Superior temporal gyrus (tissue), 1 donor: ENCODE measurements at regions not wholly inside any gene's neighbourhood (a gene's known extent, or its start where the extent isn't known, plus 50 kb on each side); places are given as distances from the start of the nearest gene placed in this dataset.
A peak's percentile ranks its signal among the peaks of the same experiment; 100 is the strongest.
"Not testable (repeated sequence)": the region's sequence is repeated elsewhere in the genome, so short reads cannot be mapped to it uniquely, and the experiment has no call there.

Experiments
- DNase-seq: peaks from one replicate; pipeline ENCODE4 v3.0.0-alpha.2; 2016; ENCODE audit errors: extremely low spot score

- DNase-seq = not testable (repeated sequence)
These were observed 94.6 kb upstream of the ABCA1 start for GRCh38 chr9:105022545-105022944.

DNA sequence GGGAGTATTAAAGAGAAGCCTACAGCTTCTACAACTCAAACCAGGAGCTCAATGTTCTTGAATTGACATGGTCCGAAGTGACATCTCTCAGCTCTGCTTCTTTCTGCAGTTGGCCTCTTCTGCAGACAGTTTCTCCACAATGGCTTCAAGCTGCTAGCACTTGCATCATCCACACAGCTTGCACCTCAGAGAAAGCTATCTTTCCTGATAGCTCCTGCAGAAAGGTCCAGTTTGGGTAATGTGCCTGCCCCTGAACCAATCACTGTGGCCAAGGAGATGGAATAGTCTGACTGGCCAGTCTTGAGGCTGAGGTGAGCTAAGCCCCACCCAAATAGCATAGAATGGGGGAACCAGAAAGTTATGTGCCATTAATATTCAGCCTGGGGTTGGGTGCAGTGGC lies 95.8 kb upstream of the ABCA1 start:
- no peak for DNase-seq

GRCh38 chr9:105024529-105024928 lies 96.6 kb upstream of the ABCA1 start:
- no peak for DNase-seq

DNA sequence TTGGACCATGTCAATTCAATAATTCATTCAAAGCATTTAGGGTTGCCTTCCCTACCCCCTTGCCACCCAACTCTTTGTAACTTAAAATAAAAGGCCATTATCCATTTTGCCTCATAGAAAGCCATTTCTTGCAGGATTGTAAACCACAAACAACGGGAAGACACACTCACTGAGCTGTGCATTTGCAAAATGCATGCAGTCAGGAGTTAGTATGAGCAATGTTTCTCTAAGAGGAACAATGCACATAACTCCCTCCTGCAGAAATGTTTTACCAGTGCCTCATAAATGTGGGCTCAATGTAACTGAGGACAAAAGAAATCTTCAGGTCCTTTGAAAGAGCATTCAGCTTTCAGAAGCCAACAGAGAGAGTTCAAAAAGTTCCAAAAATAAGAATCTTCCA lies 98.5 kb upstream of the ABCA1 start:
- no peak for DNase-seq

DNA sequence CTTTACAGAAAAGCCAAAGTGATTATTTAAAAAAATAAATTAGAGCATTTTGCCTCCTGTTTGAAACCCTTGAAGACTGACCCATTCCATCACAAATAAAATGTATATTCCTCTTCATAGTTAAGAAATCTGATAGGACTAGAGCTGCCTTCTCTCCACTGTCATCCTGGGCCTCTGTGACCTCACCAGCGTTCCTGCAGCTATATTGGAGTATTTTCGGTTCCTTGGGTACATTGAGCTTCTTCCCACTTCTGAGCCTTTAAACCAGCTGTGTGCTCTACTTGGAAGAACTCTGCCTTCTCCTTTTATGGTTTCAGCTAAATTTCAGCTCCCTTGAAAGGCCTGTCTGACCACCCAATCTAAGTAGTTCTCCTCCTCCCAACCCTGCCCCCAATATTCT lies 99.1 kb upstream of the ABCA1 start:
- DNase-seq = no peak

GRCh38 chr9:105030285-105030684 lies 102.3 kb upstream of the ABCA1 start:
- DNase-seq = no peak

DNA sequence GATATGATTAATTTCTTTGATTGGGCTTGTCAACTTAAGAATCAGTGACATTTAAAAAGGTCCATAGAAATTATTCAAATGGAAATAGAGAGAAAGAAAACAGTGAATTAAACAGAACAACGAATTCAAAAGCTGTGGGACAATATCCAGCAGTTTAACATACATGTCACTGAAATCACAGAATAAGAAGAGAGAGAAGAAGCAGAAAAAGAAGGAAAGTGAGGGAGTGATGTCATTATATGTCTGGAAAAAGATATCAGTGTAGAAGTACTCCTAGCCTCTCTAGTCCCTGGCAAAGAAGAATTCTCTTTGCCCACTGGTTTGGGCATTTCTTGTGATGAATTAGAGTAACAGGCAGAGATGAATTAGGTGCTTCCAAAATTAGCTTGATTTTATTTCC lies 109.2 kb upstream of the ABCA1 start:
- DNase-seq = no peak

DNA sequence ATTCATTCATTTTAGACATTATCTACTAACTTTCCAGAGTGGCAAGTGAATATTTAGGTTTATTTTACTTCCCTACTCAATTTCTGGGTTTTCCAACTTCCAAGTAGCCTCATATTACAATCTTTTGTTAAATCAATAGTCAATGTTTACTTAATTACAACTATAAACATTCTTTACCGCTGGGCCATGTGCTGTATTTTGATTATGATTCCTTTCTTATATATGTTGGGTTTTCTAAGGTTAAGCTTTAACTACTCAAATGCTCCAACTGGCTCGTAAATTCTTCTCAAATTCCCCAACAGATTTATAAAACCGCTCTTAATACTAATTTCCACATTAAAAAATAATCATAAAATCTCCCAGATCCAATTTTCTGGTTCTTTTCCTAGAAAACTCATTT lies 110.1 kb upstream of the ABCA1 start:
- DNase-seq = no peak

- DNase-seq = no peak
These were observed 111.3 kb upstream of the ABCA1 start for GRCh38 chr9:105039175-105039799.

DNA sequence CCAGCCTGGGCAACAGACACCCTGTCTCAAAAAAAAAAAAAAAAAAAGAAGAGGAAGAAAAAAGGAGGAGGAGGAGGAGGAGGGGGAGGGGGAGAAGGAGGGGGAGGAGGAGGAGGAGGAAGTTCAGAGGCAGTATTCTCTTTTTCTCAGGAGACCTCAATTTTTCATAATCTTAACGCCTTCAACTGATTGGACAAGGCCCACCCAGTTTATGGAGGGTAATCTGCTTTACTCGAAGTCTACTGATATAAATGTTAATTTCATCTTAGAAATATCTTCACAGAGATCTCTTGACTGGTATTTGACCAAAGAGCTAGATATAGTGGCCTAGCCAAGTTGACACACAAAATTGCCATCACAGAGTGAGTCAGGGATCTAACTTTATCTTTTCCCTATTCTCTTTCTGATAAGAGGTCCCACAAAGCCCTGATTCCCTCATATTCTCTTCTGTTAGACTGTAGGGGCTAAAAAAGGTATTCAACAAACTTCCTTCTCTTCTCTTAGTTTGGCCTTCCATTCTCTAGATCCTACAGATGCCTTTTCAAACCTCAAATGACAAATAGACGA lies 115.5 kb upstream of the ABCA1 start:
- DNase-seq = no peak

GRCh38 chr9:105044518-105044917 lies 116.6 kb upstream of the ABCA1 start:
- DNase-seq = peak; percentile 52

DNA sequence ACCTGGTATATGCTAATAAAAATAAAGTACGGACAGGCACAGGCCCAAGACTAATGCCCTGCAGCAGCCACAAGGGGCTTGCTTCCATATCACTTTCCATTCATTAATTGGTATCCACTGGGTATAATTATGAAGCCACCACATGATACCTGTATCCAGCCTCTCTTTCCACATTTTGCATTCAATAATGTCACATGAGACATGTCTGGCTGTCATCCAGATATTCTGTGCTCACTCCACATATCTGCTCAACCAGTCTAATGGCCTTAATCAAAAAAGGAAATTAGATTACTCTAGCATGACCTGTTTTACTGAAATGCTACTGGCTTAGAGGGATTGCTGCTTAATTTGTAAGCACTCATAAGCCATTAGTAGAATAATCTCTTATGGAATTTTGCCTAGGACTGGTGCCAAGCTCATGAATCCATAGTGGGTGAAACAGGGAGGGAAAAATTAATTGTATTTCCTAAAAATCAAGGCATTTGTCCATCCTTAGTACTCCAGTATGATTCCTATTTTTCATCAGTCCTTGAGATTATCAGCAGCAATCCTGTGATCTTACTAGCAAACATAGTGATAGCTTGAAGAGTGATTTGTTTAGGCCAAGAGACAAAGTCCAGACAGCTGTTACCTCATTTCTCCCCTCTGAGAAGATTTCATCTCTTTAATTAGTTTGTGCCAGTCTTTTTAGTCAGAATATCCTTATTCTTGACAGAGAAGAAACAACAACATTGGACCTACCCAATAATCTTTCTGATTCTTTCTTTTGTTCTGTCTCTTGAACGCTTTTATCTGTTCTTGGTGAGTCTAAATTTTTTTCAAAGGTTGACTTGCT lies 119.2 kb upstream of the ABCA1 start:
- DNase-seq = no peak

DNA sequence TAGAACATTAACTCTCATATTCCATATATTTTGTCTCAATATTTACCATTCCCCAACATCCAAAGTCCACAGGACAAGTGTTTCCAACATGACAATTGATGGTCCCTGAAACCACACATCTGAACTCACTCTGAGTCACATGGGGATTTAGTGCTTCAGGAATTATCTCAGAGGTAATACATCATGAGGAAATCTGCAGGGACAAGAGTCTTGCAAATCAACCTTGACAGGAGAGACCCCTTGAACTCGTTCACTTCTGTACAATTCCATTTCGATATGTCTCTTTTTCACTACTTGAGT lies 119.7 kb upstream of the ABCA1 start:
- no peak for DNase-seq

- no peak for DNase-seq
These were observed 120.4 kb upstream of the ABCA1 start for GRCh38 chr9:105048331-105048730.

GRCh38 chr9:105050296-105050695 lies 122.3 kb upstream of the ABCA1 start:
- no peak for DNase-seq

GRCh38 chr9:105051897-105052296 lies 123.9 kb upstream of the ABCA1 start:
- DNase-seq = no peak

DNA sequence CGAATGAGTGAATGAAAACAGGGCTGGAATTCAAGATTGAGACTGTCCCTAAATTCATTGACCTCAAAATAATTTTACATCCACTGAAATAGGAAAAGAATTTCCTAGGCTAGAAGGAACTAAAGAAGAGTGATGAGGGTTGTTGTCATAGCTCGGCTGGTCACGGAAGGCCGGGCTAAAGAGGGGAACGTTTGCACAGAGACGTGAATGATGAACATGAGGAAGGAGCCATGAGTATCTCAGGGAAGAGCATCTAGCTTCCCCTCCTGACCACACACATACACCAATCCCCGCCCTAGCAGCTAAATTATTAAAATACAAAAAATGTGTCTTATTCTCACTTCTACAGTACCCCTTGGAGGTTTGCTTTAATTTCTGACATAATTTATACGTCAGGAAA lies 124.4 kb upstream of the ABCA1 start:
- DNase-seq = no peak

DNA sequence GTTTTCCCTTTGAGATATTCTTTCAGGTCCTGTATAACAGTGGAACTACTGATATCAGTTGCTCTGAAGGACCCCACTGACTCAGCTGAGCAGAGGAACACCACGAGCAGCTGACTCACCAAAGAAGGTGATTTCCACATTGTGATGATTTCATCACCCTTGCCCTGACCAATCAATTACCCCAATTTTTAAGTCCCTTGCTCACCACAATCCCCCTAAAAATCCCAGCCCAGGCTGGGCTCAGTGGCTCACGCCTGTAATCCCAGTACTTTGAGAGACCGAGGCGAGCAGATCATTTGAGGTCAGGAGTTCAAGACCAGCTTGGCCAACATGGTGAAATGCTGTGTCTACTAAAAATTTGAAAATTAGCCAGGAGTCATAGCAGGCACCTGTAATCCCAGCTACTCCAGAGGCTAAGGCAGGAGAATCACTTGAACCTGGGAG lies 125.3 kb upstream of the ABCA1 start:
- DNase-seq = no peak

GRCh38 chr9:105054491-105054890 lies 126.5 kb upstream of the ABCA1 start:
- DNase-seq = no peak

GRCh38 chr9:105055917-105056316 lies 128.0 kb upstream of the ABCA1 start:
- DNase-seq = no peak

DNA sequence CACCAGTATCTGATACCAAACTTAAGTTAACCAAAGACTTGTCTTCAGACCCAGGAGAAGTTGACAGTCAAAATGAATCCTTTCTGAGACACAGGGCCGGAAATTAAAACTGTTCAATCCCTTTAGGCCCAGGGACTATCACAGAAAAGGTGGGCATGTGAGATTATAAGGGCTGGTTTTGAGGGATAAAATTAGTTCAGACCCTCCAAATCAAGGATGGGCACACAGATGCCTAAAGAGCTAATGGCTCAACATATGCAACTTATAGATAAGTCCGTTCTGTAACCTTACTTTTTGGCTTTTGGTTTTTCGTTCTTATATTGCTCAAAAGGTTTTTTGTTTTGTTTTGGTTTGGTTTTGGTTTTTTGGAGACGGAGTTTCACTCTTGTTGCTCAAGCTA lies 129.6 kb upstream of the ABCA1 start:
- no peak for DNase-seq

- DNase-seq = no peak
These were observed 131.3 kb upstream of the ABCA1 start for GRCh38 chr9:105059252-105059651.

- DNase-seq = no peak
These were observed 134.4 kb upstream of the ABCA1 start for GRCh38 chr9:105062222-105062855.
